WTC11 (cell line): ENCODE measurements at regions not wholly inside any gene's neighbourhood (a gene's known extent, or its start where the extent isn't known, plus 50 kb on each side); places are given as distances from the start of the nearest gene placed in this dataset.

Experiments
- ATAC-seq: fragments of 200-7000 bp; cut with Tn5 transposase; 2 replicates; pipeline ENCODE4 v1.10.0; 2021; ENCODE audit warnings: mild to moderate bottlenecking, moderate library complexity
- CTCF ChIA-PET: fragments of 300-600 bp; sonication (Branson Sonifier 250); formaldehyde crosslinking; loops from one replicate; lab custom pipeline; 2021; ENCODE audit warnings: antibody characterized with exemption; lab: Charles Lee
- POLR2A ChIA-PET: fragments of 350-600 bp; sonication (Branson Sonifier 250); formaldehyde crosslinking; loops from one replicate; lab custom pipeline; 2021; ENCODE audit warnings: antibody characterized with exemption; lab: Charles Lee
- DNase-seq: peaks from one replicate; pipeline ENCODE4 v3.0.0; 2021; ENCODE audit warnings: low spot score
- H3K27ac Mint-ChIP-seq: 2 replicates; pipeline ENCODE4 v1.8.0; 2021; ENCODE audit warnings: mixed read lengths
- H3K27me3 Mint-ChIP-seq: 2 replicates; pipeline ENCODE4 v1.8.0; 2021; ENCODE audit warnings: low read depth, mild to moderate bottlenecking, moderate library complexity, mixed read lengths
- H3K36me3 Mint-ChIP-seq: 2 replicates; pipeline ENCODE4 v1.8.0; 2021; ENCODE audit warnings: mixed read lengths
- H3K4me1 Mint-ChIP-seq: 2 replicates; pipeline ENCODE4 v1.8.0; 2022; ENCODE audit warnings: mixed read lengths
- H3K4me3 Mint-ChIP-seq: 2 replicates; pipeline ENCODE4 v1.8.0; 2021; ENCODE audit warnings: mild to moderate bottlenecking, moderate library complexity, mixed read lengths
- H3K9me3 Mint-ChIP-seq: 2 replicates; pipeline ENCODE4 v1.8.0; 2021; ENCODE audit warnings: mixed read lengths
- IRF2 ChIP-seq: sonication (generic); formaldehyde crosslinking; IDR thresholded peaks from 2 replicates; pipeline ENCODE4 v1.8.0; 2022; ENCODE audit warnings: low read depth, missing genetic modification reagents, borderline replicate concordance
- JUN ChIP-seq: sonication (generic); formaldehyde crosslinking; IDR thresholded peaks from 2 replicates; pipeline ENCODE4 v1.8.0; 2023; ENCODE audit warnings: mild to moderate bottlenecking, missing genetic modification reagents
- MYBL2 ChIP-seq: sonication (generic); formaldehyde crosslinking; IDR thresholded peaks from 2 replicates; pipeline ENCODE4 v1.8.1; 2023; ENCODE audit warnings: mild to moderate bottlenecking, moderate library complexity, missing genetic modification reagents
- SMAD3 ChIP-seq: sonication (generic); formaldehyde crosslinking; IDR thresholded peaks from 2 replicates; pipeline ENCODE4 v1.8.0; 2022; ENCODE audit warnings: missing genetic modification reagents, mild to moderate bottlenecking, borderline replicate concordance
- TP53 ChIP-seq: sonication (generic); formaldehyde crosslinking; IDR thresholded peaks from 2 replicates; pipeline ENCODE4 v1.8.1; 2023; ENCODE audit warnings: mild to moderate bottlenecking, missing genetic modification reagents
- ZNF121 ChIP-seq: sonication (generic); formaldehyde crosslinking; IDR thresholded peaks from 2 replicates; pipeline ENCODE4 v1.8.0; 2023; ENCODE audit warnings: missing genetic modification reagents
- ZNF263 ChIP-seq: sonication (generic); formaldehyde crosslinking; IDR thresholded peaks from 2 replicates; pipeline ENCODE4 v1.8.1; 2022; ENCODE audit warnings: low read depth, mild to moderate bottlenecking, moderate library complexity, missing genetic modification reagents
- ZNF423 ChIP-seq: fragments of 250-450 bp; sonication (Bioruptor Pico); IDR thresholded peaks from 2 replicates; pipeline ENCODE4 v2.1.2; 2022; ENCODE audit warnings: mild to moderate bottlenecking, moderate library complexity
- TF ChIP-seq, protein P1 (sequence below): fragments of 250-450 bp; sonication (Bioruptor Pico); IDR thresholded peaks from 2 replicates; pipeline ENCODE4 v1.9.0; 2021; ENCODE audit warnings: mild to moderate bottlenecking, borderline replicate concordance
- TF ChIP-seq, protein P2 (sequence below): fragments of 250-450 bp; sonication (Bioruptor Pico); IDR thresholded peaks from 2 replicates; pipeline ENCODE4 v2.1.2; 2022; ENCODE audit warnings: mild to moderate bottlenecking, moderate library complexity
- TF ChIP-seq, protein P3 (sequence below): fragments of 250-450 bp; sonication (Bioruptor Pico); IDR thresholded peaks from 2 replicates; pipeline ENCODE4 v1.8.0; 2021; ENCODE audit warnings: mild to moderate bottlenecking
- TF ChIP-seq, protein P4 (sequence below): sonication (generic); formaldehyde crosslinking; conservative IDR thresholded peaks from 2 replicates; pipeline ENCODE4 v1.8.1; 2022; ENCODE audit warnings: mild to moderate bottlenecking, missing genetic modification reagents
- TF ChIP-seq, protein P5 (sequence below): sonication (generic); formaldehyde crosslinking; IDR thresholded peaks from 2 replicates; pipeline ENCODE4 v1.8.0; 2022; ENCODE audit warnings: mild to moderate bottlenecking, missing genetic modification reagents

DNA sequence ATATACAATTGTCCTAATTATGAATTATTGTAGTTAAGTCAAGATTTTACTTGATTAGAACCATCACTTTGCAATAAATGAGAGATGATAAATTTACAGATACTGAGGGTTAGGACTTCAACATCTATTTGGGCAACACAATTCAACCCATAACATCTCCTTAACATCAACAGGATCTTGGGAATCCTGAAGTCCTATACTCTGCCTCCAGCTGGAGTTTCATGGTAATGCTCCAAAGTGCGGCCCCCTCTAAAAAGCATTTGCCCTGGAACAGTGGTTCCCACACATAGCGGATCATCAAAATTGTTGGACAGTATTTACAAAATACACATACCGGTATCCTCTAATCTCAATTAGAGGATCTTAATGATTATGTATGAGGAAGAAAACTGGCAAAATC, 618.6 kb downstream of the CENPC start (continued):
- TF ChIP-seq, protein P1, sequence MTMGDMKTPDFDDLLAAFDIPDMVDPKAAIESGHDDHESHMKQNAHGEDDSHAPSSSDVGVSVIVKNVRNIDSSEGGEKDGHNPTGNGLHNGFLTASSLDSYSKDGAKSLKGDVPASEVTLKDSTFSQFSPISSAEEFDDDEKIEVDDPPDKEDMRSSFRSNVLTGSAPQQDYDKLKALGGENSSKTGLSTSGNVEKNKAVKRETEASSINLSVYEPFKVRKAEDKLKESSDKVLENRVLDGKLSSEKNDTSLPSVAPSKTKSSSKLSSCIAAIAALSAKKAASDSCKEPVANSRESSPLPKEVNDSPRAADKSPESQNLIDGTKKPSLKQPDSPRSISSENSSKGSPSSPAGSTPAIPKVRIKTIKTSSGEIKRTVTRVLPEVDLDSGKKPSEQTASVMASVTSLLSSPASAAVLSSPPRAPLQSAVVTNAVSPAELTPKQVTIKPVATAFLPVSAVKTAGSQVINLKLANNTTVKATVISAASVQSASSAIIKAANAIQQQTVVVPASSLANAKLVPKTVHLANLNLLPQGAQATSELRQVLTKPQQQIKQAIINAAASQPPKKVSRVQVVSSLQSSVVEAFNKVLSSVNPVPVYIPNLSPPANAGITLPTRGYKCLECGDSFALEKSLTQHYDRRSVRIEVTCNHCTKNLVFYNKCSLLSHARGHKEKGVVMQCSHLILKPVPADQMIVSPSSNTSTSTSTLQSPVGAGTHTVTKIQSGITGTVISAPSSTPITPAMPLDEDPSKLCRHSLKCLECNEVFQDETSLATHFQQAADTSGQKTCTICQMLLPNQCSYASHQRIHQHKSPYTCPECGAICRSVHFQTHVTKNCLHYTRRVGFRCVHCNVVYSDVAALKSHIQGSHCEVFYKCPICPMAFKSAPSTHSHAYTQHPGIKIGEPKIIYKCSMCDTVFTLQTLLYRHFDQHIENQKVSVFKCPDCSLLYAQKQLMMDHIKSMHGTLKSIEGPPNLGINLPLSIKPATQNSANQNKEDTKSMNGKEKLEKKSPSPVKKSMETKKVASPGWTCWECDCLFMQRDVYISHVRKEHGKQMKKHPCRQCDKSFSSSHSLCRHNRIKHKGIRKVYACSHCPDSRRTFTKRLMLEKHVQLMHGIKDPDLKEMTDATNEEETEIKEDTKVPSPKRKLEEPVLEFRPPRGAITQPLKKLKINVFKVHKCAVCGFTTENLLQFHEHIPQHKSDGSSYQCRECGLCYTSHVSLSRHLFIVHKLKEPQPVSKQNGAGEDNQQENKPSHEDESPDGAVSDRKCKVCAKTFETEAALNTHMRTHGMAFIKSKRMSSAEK, result no peak
- TF ChIP-seq, protein P2, sequence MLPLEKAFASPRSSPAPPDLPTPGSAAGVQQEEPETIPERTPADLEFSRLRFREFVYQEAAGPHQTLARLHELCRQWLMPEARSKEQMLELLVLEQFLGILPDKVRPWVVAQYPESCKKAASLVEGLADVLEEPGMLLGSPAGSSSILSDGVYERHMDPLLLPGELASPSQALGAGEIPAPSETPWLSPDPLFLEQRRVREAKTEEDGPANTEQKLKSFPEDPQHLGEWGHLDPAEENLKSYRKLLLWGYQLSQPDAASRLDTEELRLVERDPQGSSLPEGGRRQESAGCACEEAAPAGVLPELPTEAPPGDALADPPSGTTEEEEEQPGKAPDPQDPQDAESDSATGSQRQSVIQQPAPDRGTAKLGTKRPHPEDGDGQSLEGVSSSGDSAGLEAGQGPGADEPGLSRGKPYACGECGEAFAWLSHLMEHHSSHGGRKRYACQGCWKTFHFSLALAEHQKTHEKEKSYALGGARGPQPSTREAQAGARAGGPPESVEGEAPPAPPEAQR (CRISPR knock-in tag), result no peak

DNA sequence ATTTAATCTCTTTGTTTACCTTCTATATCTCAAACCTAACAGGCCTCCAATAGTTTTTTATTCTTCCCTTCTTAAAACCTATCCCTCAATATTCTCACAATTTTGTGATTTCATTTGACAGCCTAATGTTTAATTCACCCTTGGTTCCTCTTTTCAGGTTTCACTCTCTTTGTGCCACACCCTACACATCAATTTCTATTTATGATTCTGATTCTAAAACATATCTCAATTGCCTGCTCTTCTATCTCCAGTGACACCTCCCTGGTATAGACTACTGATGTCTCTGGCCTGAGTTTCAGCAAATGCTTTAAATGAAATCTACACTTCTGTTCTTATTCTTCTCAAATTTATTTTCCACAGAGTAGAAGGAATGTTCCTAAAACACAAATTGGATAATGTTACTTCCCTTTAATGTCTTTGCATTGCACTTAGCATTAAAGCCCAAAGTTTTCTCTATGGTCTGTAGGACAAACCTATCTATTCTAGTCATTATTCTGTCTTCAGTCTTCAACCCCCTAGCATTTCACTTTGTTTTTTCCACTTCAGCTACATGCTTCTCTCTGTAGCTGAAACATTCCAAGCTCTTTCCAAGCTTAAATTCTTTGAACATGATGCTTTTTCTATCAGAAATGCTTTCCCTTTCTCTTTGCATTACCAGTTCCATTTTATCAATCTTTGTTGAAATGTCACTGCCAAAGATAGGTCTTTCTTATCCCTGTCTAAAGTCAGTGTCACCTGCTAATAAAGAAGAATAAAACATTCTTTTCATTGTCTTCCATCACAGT, 622.0 kb downstream of the CENPC start:
- H3K4me3 Mint-ChIP-seq, result no peak overlapping the region
- ChIA-PET CTCF (no interaction called here), POLR2A (no interaction called here)
- ATAC-seq, result no peak
- H3K27ac Mint-ChIP-seq, result no peak overlapping the region
- no peaks in the 10 kb centered on the region for H3K4me1 Mint-ChIP-seq
- no peaks in the 10 kb centered on the region for H3K9me3 Mint-ChIP-seq
- DNase-seq, result no peak
- H3K27me3 Mint-ChIP-seq, result no peaks in the 10 kb centered on the region
- TF ChIP-seq ZNF263 (no peak), TP53 (CRISPR knock-in tag) (no peak), SMAD3 (no peak), IRF2 (CRISPR knock-in tag) (no peak), ZNF423 (CRISPR knock-in tag) (no peak), JUN (CRISPR knock-in tag) (no peak), MYBL2 (no peak)
- TF ChIP-seq, protein P3, sequence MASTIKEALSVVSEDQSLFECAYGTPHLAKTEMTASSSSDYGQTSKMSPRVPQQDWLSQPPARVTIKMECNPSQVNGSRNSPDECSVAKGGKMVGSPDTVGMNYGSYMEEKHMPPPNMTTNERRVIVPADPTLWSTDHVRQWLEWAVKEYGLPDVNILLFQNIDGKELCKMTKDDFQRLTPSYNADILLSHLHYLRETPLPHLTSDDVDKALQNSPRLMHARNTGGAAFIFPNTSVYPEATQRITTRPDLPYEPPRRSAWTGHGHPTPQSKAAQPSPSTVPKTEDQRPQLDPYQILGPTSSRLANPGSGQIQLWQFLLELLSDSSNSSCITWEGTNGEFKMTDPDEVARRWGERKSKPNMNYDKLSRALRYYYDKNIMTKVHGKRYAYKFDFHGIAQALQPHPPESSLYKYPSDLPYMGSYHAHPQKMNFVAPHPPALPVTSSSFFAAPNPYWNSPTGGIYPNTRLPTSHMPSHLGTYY, result no peak
- TF ChIP-seq, protein P4, sequence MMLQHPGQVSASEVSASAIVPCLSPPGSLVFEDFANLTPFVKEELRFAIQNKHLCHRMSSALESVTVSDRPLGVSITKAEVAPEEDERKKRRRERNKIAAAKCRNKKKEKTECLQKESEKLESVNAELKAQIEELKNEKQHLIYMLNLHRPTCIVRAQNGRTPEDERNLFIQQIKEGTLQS (CRISPR knock-in tag), result no peak
- no peaks in the 10 kb centered on the region for H3K36me3 Mint-ChIP-seq

DNA sequence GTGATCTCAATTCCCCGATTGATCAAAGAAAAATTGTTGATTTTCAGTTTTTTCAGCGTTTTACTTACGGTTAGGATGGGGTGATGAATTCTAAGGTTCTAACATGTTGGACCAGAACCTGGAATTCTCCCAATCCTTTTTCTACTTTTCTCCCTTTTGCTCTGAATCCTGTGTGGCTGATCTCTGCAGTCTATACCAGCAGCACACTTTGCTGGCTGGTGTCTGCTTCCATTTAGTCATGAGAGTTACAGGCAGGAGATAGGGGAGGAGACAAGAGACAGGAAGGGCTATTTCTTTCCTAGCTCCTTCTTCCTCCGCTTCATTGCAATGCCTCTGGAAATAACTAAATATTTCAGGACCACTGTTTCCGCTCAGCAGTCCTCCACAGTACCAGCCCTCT, 623.9 kb downstream of the CENPC start:
- no peak for DNase-seq
- Mint-ChIP-seq H3K9me3 (no peaks in the 10 kb centered on the region), H3K36me3 (no peaks in the 10 kb centered on the region), H3K27ac (no peak overlapping the region), H3K4me1 (no peaks in the 10 kb centered on the region), H3K27me3 (no peaks in the 10 kb centered on the region), H3K4me3 (no peak overlapping the region)
- ChIA-PET CTCF (no interaction called here), POLR2A (no interaction called here)
- TF ChIP-seq, protein P5, sequence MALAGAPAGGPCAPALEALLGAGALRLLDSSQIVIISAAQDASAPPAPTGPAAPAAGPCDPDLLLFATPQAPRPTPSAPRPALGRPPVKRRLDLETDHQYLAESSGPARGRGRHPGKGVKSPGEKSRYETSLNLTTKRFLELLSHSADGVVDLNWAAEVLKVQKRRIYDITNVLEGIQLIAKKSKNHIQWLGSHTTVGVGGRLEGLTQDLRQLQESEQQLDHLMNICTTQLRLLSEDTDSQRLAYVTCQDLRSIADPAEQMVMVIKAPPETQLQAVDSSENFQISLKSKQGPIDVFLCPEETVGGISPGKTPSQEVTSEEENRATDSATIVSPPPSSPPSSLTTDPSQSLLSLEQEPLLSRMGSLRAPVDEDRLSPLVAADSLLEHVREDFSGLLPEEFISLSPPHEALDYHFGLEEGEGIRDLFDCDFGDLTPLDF, result no peak
- no peak for ATAC-seq

DNA sequence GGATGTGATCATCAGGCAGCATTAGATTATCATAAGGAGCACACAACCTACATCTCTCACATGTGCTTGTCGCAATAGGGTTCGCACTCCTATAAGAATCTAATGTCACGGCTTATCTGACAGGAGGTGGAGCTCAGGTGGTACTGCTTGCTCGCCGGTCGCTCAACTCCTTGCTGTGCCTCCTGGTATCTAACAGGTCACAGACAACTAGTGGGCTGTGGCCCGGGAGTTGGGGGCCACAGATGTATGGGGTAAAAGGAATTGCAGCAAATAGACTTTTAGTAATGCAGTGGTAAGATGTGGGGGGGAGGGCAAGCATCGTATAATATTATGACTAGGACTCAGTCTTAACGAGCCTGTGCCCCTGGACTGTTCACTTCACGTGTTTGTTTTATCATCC, 624.8 kb downstream of the CENPC start:
- no peak overlapping the region for H3K4me3 Mint-ChIP-seq
- ChIA-PET CTCF (no interaction called here), POLR2A (no interaction called here)
- no peak for ATAC-seq
- no peaks in the 10 kb centered on the region for H3K36me3 Mint-ChIP-seq
- no peaks in the 10 kb centered on the region for H3K27me3 Mint-ChIP-seq
- DNase-seq, result no peak
- H3K27ac Mint-ChIP-seq, result no peak overlapping the region
- H3K4me1 Mint-ChIP-seq, result no peaks in the 10 kb centered on the region
- no peaks in the 10 kb centered on the region for H3K9me3 Mint-ChIP-seq
- TF ChIP-seq ZNF121 (CRISPR knock-in tag), result no peak
- TF ChIP-seq, protein P2 (CRISPR knock-in tag), result no peak
- TF ChIP-seq ZNF423 (CRISPR knock-in tag), result no peak
